Endodermal cell (in vitro differentiated cells): ENCODE measurements at regions not wholly inside any gene's neighbourhood (a gene's known extent, or its start where the extent isn't known, plus 50 kb on each side); places are given as distances from the start of the nearest gene placed in this dataset.

Experiments used
- DNase-seq: peaks from one replicate; pipeline ENCODE4 v3.0.0-alpha.2; 2017
- H3K27ac ChIP-seq: 2 replicates; pipeline ENCODE4 v1.5.1; 2013; ENCODE audit warnings: mild to moderate bottlenecking, low read depth, low read length, moderate library complexity
- H3K27me3 ChIP-seq: 2 replicates; pipeline ENCODE4 v1.6.1; 2013; ENCODE audit warnings: mild to moderate bottlenecking, low read length, moderate library complexity; ENCODE audit not compliant: insufficient read depth, control insufficient read depth, poor library complexity, severe bottlenecking
- H3K36me3 ChIP-seq: 2 replicates; pipeline ENCODE4 v1.7.0; 2013; ENCODE audit warnings: mild to moderate bottlenecking, low read length, moderate library complexity; ENCODE audit not compliant: control insufficient read depth, insufficient read depth
- H3K4me1 ChIP-seq: one replicate; pipeline ENCODE4 v1.7.0; 2013; ENCODE audit warnings: low read length; ENCODE audit not compliant: control insufficient read depth, insufficient read depth
- H3K4me3 ChIP-seq: 2 replicates; pipeline ENCODE4 v1.5.1; 2013; ENCODE audit warnings: mild to moderate bottlenecking, low read length, moderate library complexity
- H3K9ac ChIP-seq: 2 replicates; pipeline ENCODE4 v1.6.1; 2013; ENCODE audit warnings: mild to moderate bottlenecking, low read length, moderate library complexity; ENCODE audit not compliant: poor library complexity, severe bottlenecking; ENCODE audit errors: extremely low read depth
- H3K9me3 ChIP-seq: 2 replicates; pipeline ENCODE4 v1.6.1; 2013; ENCODE audit warnings: mild to moderate bottlenecking, low read length, moderate library complexity; ENCODE audit not compliant: control insufficient read depth
- H3K27ac Mint-ChIP-seq: 2 replicates; pipeline ENCODE4 v1.8.0; 2020; ENCODE audit warnings: mixed read lengths
- H3K27me3 Mint-ChIP-seq: 2 replicates; pipeline ENCODE4 v1.8.0; 2021; ENCODE audit warnings: mild to moderate bottlenecking, mixed read lengths; ENCODE audit not compliant: insufficient read depth
- H3K36me3 Mint-ChIP-seq: 2 replicates; pipeline ENCODE4 v1.8.0; 2020; ENCODE audit warnings: low read depth, mixed read lengths
- H3K4me1 Mint-ChIP-seq: 2 replicates; pipeline ENCODE4 v1.8.0; 2020; ENCODE audit warnings: mixed read lengths
- H3K4me3 Mint-ChIP-seq: 2 replicates; pipeline ENCODE4 v1.8.0; 2020; ENCODE audit warnings: mild to moderate bottlenecking, moderate library complexity, mixed read lengths
- H3K9me3 Mint-ChIP-seq: 2 replicates; pipeline ENCODE4 v1.8.0; 2020; ENCODE audit warnings: mild to moderate bottlenecking, mixed read lengths
- WGBS, 2 experiments: methylation state at CpG; one replicate each; pipeline versions ENCODE4 v1.1.5 to v1.1.7; 2013; ENCODE audit warnings: missing lambda C conversion rate in 2 of 2, mixed read lengths in 1 of 2; ENCODE audit not compliant: insufficient coverage in 1 of 2, insufficient read length in 1 of 2; 5-methylcytosine and 5-hydroxymethylcytosine counted together
- TF ChIP-seq, protein P1 (sequence below): fragments of 200-600 bp; sonication (generic); conservative IDR thresholded peaks from 2 replicates; pipeline ENCODE4 v1.5.0; 2021; ENCODE audit warnings: antibody characterized with exemption, mild to moderate bottlenecking

DNA sequence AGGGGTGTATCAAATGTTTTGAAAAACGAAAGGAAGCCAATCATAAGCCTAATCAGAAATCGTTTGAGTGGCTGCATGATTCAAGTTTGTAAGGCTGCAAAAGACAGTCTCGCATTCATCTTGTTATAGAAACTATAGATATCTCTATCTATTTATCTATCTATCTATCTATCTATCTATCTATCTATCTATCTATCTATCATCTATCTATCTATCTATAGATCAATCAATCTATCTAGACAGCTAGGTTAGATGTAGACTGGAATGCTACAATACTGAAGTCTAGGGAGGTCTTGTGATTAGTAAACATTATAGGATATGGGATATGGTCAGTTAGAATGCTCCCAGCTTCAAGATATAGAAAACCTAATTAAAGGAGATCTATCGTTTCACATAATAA is 52.2 kb upstream of the BTG1 start:
- H3K27me3 Mint-ChIP-seq: no peaks in the 10 kb centered on the region
- no peaks in the 10 kb centered on the region for H3K36me3 Mint-ChIP-seq
- peaks cover 4% of the 10 kb centered on the region for H3K4me1 ChIP-seq
- no peak overlapping the region for H3K27ac Mint-ChIP-seq
- H3K27ac ChIP-seq: no peak overlapping the region
- peaks cover 19% of the 10 kb centered on the region for H3K4me1 Mint-ChIP-seq
- WGBS, 2 experiments: 80 to 94% methylated on average over 1 to 3 of the region's 4 CpGs
- TF ChIP-seq, protein P1, sequence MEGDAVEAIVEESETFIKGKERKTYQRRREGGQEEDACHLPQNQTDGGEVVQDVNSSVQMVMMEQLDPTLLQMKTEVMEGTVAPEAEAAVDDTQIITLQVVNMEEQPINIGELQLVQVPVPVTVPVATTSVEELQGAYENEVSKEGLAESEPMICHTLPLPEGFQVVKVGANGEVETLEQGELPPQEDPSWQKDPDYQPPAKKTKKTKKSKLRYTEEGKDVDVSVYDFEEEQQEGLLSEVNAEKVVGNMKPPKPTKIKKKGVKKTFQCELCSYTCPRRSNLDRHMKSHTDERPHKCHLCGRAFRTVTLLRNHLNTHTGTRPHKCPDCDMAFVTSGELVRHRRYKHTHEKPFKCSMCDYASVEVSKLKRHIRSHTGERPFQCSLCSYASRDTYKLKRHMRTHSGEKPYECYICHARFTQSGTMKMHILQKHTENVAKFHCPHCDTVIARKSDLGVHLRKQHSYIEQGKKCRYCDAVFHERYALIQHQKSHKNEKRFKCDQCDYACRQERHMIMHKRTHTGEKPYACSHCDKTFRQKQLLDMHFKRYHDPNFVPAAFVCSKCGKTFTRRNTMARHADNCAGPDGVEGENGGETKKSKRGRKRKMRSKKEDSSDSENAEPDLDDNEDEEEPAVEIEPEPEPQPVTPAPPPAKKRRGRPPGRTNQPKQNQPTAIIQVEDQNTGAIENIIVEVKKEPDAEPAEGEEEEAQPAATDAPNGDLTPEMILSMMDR: no peak
- H3K9ac ChIP-seq: no peak overlapping the region
- H3K9me3 ChIP-seq: no peaks in the 10 kb centered on the region
- no peaks in the 10 kb centered on the region for H3K36me3 ChIP-seq
- H3K9me3 Mint-ChIP-seq: no peaks in the 10 kb centered on the region
- DNase-seq: no peak
- H3K4me3 ChIP-seq: no peak overlapping the region
- H3K4me3 Mint-ChIP-seq: no peak overlapping the region
- no peaks in the 10 kb centered on the region for H3K27me3 ChIP-seq

DNA sequence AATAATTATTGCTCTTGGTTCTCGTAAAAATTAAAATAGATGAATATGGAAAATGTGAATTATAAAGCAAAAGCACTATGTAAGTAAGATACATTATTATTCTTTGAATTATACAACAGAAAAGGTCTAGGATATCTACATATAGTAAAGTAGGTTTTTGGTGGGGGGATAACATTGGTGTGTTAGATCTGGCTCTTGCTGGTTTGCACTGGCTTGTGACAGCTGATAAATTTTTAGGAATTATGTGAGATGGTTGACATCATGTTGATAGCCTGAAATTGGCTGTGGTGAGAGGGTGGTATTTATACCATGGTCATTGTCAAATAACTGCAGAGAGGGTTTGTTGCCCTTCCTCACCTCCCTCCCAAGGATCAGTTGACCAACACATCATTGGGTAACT is 50.7 kb upstream of the BTG1 start:
- no peak for DNase-seq
- no peaks in the 10 kb centered on the region for H3K9me3 ChIP-seq
- H3K27me3 ChIP-seq: no peaks in the 10 kb centered on the region
- WGBS, 2 experiments: no CpG with 5 or more reads among the region's 1 CpG
- no peaks in the 10 kb centered on the region for H3K36me3 ChIP-seq
- H3K9ac ChIP-seq: no peak overlapping the region
- H3K9me3 Mint-ChIP-seq: no peaks in the 10 kb centered on the region
- TF ChIP-seq, protein P1: no peak
- H3K4me1 Mint-ChIP-seq: peaks cover 13% of the 10 kb centered on the region
- H3K27me3 Mint-ChIP-seq: no peaks in the 10 kb centered on the region
- no peak overlapping the region for H3K27ac ChIP-seq
- H3K27ac Mint-ChIP-seq: no peak overlapping the region
- H3K4me3 Mint-ChIP-seq: no peak overlapping the region
- peaks cover 4% of the 10 kb centered on the region for H3K4me1 ChIP-seq
- no peaks in the 10 kb centered on the region for H3K36me3 Mint-ChIP-seq
- no peak overlapping the region for H3K4me3 ChIP-seq
